ENCODE measurements at regions not wholly inside any gene's neighbourhood (a gene's known extent, or its start where the extent isn't known, plus 50 kb on each side); places are given as distances from the start of the nearest gene placed in this dataset.
A peak's percentile ranks its signal among the peaks of the same experiment; 100 is the strongest.

DNA sequence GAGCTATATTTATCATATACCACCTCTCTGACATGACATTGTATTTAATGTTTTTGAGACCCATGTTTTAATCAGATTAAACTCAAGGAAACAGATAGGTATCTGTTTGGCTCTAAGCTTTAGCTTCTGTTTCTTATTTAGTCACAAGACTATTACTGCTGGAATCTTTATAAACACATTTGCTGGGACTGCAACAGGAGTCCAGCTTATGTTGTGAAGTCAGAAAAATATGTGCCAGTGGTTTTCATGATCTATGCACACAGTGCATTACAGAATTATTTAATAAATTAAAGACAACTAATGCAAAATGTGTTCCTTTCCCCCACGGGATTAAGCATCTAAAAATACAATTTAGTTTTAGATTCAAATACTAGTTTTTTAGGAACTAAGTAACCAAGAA lies 338.9 kb downstream of the ZEB2 start:
- DNase-seq (ENCODE audit: low read depth) = no peak
- TF ChIP-seq, protein P1, sequence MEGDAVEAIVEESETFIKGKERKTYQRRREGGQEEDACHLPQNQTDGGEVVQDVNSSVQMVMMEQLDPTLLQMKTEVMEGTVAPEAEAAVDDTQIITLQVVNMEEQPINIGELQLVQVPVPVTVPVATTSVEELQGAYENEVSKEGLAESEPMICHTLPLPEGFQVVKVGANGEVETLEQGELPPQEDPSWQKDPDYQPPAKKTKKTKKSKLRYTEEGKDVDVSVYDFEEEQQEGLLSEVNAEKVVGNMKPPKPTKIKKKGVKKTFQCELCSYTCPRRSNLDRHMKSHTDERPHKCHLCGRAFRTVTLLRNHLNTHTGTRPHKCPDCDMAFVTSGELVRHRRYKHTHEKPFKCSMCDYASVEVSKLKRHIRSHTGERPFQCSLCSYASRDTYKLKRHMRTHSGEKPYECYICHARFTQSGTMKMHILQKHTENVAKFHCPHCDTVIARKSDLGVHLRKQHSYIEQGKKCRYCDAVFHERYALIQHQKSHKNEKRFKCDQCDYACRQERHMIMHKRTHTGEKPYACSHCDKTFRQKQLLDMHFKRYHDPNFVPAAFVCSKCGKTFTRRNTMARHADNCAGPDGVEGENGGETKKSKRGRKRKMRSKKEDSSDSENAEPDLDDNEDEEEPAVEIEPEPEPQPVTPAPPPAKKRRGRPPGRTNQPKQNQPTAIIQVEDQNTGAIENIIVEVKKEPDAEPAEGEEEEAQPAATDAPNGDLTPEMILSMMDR (IDR thresholded peaks at IDR 0.05; ENCODE audit: insufficient read depth, low read length) = no peak
- no peak overlapping the region for H3K4me3 ChIP-seq (ENCODE audit: low read depth, low read length)

DNA sequence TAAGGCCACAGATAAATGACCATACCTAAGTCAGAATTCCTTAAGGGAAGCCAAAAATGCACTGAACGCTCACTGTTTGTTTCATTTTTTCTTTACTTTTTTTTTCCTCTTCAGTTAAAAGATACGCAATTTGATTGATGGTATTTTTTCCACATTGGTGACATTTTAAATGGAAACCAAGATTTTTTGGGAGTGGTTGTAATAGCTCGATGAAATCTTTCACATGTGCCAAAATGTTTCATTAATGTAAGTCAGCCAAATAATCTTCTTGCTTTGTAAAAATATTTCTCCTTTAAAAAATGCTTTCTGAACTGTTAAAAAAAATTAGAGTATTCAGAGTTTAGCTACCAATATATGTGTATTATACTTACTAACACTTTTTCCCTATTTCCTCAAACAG lies 339.8 kb downstream of the ZEB2 start:
- DNase-seq (ENCODE audit: low read depth) = peak; percentile 38
- TF ChIP-seq, protein P1 (IDR thresholded peaks at IDR 0.05; ENCODE audit: insufficient read depth, low read length) = no peak
- H3K4me3 ChIP-seq (ENCODE audit: low read depth, low read length) = no peak overlapping the region

DNA sequence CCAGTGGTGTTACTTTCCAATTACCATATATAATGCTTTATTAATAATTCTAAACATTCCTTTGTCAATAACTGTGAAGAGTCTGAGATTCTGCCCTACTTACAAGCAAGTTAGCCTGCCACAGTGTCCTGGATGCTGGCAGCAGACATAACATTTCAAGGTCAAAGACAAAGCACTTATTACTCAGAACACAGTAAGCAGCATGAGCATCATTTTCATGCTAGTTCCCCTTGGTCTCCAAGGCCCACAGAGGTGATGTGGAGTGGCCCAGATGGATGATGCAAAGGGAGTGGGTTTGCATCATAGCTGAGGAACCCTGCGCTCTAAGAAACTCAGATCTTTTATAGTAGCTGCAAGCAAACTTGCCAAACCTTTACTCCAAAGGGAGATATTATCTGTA lies 349.7 kb downstream of the ZEB2 start:
- no peak overlapping the region for H3K4me3 ChIP-seq (ENCODE audit: low read depth, low read length)
- TF ChIP-seq, protein P1 (IDR thresholded peaks at IDR 0.05; ENCODE audit: insufficient read depth, low read length) = no peak
- no peak for DNase-seq (ENCODE audit: low read depth)

DNA sequence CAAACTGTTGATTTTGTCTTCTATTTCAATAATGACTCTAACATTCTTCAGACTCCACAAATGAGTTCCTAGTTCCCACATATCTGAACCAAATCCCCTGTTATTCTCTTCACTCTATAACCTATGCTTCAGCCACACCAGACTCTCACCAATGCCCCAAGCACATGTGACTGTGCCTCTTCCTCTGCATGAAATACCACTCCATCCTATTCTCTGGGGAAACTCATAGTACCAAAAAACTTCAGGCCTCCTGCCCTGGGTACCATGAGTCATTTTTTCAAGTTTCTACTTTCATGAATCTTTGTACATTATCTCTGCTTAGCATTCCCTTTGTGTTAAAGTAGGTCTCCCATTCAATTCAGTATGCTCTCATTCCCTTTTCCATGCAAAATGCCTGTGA lies 353.2 kb downstream of the ZEB2 start:
- no peak overlapping the region for H3K4me3 ChIP-seq (ENCODE audit: low read depth, low read length)
- TF ChIP-seq, protein P1 (IDR thresholded peaks at IDR 0.05; ENCODE audit: insufficient read depth, low read length) = no peak
- peak; percentile 3 for DNase-seq (ENCODE audit: low read depth)

DNA sequence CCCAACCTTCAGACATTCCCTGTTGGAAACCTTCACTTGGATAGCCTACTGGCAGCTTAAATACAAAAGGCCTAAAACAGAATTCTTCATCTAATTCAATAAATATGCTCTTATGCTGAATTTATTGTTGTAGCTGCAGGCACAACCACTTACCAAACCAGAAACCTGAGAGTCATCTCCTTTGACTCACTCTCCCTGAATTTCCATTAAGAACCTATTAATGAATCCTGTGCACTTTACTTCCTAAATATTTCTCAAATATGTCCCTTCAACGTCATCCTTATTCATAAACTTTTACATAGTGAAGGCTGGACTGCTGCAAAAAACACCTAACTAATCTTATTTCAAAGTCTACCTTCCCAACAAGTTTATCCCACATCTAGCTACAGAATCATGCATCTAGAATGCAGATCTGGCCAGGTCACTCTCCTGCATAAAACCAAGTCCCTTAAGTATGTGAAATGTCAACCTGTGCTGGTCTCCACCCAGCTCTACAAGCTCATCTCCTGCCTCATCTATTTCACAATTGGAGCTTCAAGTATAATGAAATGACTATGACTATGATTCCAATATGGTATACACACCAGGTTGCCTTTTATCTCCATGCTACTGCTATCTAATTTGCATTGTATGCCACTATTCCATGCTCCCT lies 354.2 kb downstream of the ZEB2 start:
- TF ChIP-seq, protein P1 (IDR thresholded peaks at IDR 0.05; ENCODE audit: insufficient read depth, low read length) = no peak
- no peak overlapping the region for H3K4me3 ChIP-seq (ENCODE audit: low read depth, low read length)
- DNase-seq (ENCODE audit: low read depth) = no peak

DNA sequence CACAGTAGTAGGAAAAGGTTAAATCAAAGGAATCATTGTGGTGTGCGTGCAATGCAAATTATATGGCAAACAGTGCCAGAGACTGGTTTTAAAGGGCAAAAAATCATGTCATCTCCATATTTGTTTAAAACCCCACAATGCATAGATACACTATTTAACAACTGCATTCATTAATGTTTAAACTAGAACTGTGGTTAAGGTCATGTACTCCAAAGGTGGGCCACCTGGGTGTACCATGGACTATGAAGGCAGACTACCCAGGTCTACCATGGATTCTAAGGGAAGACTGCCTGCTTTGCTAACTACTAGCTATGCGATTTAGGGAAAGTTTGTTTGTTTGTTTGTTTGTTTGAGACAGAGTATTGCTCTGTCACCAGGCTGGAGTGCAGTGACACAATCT lies 356.3 kb downstream of the ZEB2 start:
- no peak overlapping the region for H3K4me3 ChIP-seq (ENCODE audit: low read depth, low read length)
- DNase-seq (ENCODE audit: low read depth) = no peak
- TF ChIP-seq, protein P1 (IDR thresholded peaks at IDR 0.05; ENCODE audit: insufficient read depth, low read length) = no peak

DNA sequence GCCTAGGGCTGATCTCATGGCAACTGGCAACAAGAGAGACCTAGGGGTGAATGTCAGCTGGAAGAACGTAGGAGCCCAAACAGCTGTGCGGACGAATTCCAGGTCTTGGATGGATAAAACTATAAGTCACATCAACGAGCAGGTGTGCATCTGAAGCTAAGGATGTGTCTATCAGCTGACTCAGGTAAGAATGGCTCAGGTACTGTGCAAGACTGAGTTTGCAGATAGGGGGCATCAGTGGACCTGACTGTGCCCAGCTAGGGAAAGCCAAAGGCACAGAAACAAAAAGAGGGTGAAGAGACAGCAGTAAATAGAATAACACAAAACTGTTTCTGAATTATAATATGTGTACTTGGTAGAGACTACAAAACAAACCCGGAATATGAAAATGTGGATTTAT lies 357.3 kb downstream of the ZEB2 start:
- TF ChIP-seq, protein P1 (IDR thresholded peaks at IDR 0.05; ENCODE audit: insufficient read depth, low read length) = peak; percentile 22
- H3K4me3 ChIP-seq (ENCODE audit: low read depth, low read length) = no peak overlapping the region
- no peak for DNase-seq (ENCODE audit: low read depth)
